ENCODE measurements at regions not wholly inside any gene's neighbourhood (a gene's known extent, or its start where the extent isn't known, plus 50 kb on each side); places are given as distances from the start of the nearest gene placed in this dataset.

- TF ChIP-seq CTCF (conservative IDR thresholded peaks at IDR 0.05) (no peak), ZFX (IDR thresholded peaks at IDR 0.05) (no peak)
These were observed 201.7 kb downstream of the CDRT15L2 start for GRCh38 chr17:20781260-20781659.
